Cardiac muscle cell (in vitro differentiated cells and primary cell): ENCODE measurements at regions not wholly inside any gene's neighbourhood (a gene's known extent, or its start where the extent isn't known, plus 50 kb on each side); places are given as distances from the start of the nearest gene placed in this dataset.
"Not testable (repeated sequence)": the region's sequence is repeated elsewhere in the genome, so short reads cannot be mapped to it uniquely, and the experiment has no call there.

Experiments
- DNase-seq, 2 donors: peaks; one replicate each; pipeline versions ENCODE4 v3.0.0 to v3.0.0-alpha.2; 2010 to 2017; ENCODE audit warnings: low read depth in 1 of 2, low spot score in 1 of 2
- H3K27ac ChIP-seq: fragments of 200-600 bp; sonication (generic); 2 replicates; pipeline ENCODE4 v1.5.1; 2016
- H3K27me3 ChIP-seq: fragments of 200-600 bp; sonication (generic); 2 replicates; pipeline ENCODE4 v1.6.0; 2016; ENCODE audit warnings: control low read depth
- H3K36me3 ChIP-seq: fragments of 200-600 bp; sonication (generic); 2 replicates; pipeline ENCODE4 v1.5.1; 2016; ENCODE audit warnings: control low read depth
- H3K4me1 ChIP-seq: fragments of 200-600 bp; sonication (generic); 2 replicates; pipeline ENCODE4 v1.8.1; 2017; ENCODE audit warnings: low read depth, mild to moderate bottlenecking, mixed run types
- H3K4me3 ChIP-seq: fragments of 200-600 bp; sonication (generic); 2 replicates; pipeline ENCODE4 v1.5.1; 2016; ENCODE audit warnings: mild to moderate bottlenecking
- H3K9me3 ChIP-seq: fragments of 200-600 bp; sonication (generic); 2 replicates; pipeline ENCODE4 v1.5.1; 2017; ENCODE audit warnings: low read depth, mild to moderate bottlenecking, control low read depth
- TF ChIP-seq, protein P1 (sequence below): IDR thresholded peaks from 2 replicates; pipeline ENCODE4 v1.5.1; 2012; ENCODE audit warnings: low read depth, mild to moderate bottlenecking, low read length

DNA sequence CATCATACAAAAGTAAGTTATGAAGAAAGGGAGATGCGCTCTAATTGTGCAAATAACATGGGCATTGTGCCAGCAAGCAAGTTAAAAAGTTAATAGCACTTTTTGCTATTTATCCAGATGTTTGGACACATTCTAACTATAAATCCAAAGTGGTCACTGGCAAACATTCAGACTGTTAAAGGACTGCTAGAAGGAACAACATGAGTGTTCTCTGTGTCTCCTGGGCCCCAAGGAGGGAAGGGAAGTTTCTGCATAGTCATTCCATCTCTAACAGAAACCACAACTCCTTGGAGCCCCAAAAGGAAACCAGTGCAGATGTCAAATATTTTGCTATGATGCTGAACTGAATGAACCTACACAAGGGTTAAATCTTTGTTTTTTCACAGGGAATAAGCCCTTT is 213.3 kb upstream of the HNRNPA3 start:
- no peaks in the 10 kb centered on the region for H3K36me3 ChIP-seq
- no peaks in the 10 kb centered on the region for H3K4me1 ChIP-seq
- peak in 1 of 2 donors; percentile 21 for DNase-seq
- no peak overlapping the region for H3K4me3 ChIP-seq
- H3K27me3 ChIP-seq, result no peaks in the 10 kb centered on the region
- TF ChIP-seq, protein P1, sequence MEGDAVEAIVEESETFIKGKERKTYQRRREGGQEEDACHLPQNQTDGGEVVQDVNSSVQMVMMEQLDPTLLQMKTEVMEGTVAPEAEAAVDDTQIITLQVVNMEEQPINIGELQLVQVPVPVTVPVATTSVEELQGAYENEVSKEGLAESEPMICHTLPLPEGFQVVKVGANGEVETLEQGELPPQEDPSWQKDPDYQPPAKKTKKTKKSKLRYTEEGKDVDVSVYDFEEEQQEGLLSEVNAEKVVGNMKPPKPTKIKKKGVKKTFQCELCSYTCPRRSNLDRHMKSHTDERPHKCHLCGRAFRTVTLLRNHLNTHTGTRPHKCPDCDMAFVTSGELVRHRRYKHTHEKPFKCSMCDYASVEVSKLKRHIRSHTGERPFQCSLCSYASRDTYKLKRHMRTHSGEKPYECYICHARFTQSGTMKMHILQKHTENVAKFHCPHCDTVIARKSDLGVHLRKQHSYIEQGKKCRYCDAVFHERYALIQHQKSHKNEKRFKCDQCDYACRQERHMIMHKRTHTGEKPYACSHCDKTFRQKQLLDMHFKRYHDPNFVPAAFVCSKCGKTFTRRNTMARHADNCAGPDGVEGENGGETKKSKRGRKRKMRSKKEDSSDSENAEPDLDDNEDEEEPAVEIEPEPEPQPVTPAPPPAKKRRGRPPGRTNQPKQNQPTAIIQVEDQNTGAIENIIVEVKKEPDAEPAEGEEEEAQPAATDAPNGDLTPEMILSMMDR, result no peak
- no peaks in the 10 kb centered on the region for H3K9me3 ChIP-seq
- no peak overlapping the region for H3K27ac ChIP-seq

DNA sequence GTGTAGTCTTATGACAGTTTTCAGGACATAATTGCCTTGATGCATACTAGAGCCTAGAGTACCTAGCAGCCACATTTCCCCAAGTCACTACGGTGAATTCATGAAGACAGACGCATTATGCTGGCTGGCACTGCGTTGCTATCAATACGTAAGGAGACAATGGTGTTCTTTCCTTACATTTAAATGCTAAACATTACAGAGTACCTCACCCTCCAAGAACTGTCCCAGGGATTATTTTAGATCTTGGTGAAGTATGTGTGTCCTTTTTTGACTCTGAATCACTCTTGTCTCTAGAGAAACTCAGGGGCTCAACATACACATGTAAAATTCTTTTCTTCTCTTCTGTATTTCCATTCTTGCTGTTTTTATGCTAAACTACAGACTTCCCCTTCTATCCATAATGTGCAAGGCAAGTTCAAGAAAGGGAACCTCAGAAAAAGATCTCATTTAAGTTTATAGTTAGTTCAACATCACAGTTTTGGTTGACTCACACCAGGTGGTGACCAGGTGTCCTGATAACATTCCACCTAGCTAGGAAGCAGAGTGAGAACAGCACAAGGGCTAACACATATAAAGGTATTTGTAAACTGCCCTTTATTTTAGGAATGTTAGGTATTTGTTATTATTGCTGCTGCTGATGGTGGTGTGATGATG is 212.4 kb upstream of the HNRNPA3 start:
- TF ChIP-seq, protein P1, result no peak

DNA sequence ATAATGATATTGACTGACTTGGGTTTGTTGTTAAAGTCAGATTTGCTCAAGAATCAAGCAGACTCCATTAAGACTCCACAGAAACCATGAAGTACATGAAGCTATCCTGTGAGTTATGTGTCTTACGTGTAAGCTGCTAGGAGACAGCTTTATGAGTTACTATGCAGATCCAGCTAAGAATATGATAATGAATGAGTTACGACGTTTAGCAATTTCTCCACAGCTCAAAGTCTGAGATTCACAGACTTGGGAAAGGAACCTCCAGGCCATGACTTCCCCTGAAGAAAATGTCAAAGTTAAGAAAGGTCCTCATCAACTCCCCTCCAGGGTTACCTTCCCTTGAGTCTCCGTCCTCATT is 211.9 kb upstream of the HNRNPA3 start:
- Histone ChIP-seq H3K4me3 (no peak overlapping the region), H3K36me3 (no peaks in the 10 kb centered on the region), H3K4me1 (no peaks in the 10 kb centered on the region), H3K27ac (no peak overlapping the region), H3K9me3 (no peaks in the 10 kb centered on the region), H3K27me3 (no peaks in the 10 kb centered on the region)
- TF ChIP-seq, protein P1, result no peak
- no peak for DNase-seq

More for the DNA sequence above, 212.4 kb upstream of the HNRNPA3 start:
- DNase-seq, result no peak
- H3K4me1 ChIP-seq, result no peaks in the 10 kb centered on the region
- H3K9me3 ChIP-seq, result no peaks in the 10 kb centered on the region
- H3K4me3 ChIP-seq, result no peak overlapping the region
- H3K36me3 ChIP-seq, result no peaks in the 10 kb centered on the region
- H3K27ac ChIP-seq, result no peak overlapping the region
- no peaks in the 10 kb centered on the region for H3K27me3 ChIP-seq

DNA sequence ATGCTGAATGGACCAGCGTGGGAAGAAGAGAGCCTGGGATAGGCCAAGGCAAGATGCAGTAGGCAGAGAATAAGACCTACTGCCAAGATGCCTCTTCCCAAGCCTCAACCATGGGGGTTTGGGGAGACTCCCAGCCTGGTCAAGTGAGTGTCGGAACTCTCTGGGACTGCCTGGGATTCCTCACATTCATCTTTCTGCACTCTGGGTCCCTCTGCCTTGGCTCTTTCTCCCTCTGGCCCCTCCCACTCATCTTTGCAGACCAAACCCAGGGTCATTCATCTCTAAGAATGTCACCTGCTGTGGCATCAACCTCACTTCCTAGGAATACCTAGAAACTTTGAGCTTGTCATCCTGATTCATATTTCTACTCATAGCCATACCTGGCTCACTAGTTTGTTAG is 211.3 kb upstream of the HNRNPA3 start:
- Histone ChIP-seq H3K27me3 (no peaks in the 10 kb centered on the region), H3K27ac (no peak overlapping the region), H3K36me3 (no peaks in the 10 kb centered on the region), H3K4me3 (no peak overlapping the region), H3K4me1 (no peaks in the 10 kb centered on the region), H3K9me3 (no peaks in the 10 kb centered on the region)
- TF ChIP-seq, protein P1, result no peak
- DNase-seq, result no peak

DNA sequence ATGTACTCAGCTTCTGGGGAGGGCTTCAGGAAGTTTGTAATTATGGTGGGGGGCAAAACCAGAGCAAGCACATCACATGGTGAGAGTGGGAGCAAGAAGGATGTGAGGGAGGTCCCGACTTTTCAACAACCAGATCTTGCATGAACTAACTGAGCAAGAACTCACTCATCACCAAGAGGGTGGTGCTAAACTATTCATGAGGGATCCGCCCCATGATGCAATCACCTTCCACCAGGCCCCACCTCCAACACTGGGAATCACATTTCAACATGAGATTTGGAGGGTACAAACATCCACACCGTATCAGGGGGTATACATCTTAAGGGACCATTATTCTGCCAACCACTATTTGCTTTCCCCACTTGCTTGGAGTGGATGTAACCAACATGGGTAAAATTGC is 209.6 kb upstream of the HNRNPA3 start:
- Histone ChIP-seq H3K9me3 (no peaks in the 10 kb centered on the region), H3K4me3 (no peak overlapping the region), H3K27me3 (no peaks in the 10 kb centered on the region), H3K36me3 (no peaks in the 10 kb centered on the region), H3K27ac (no peak overlapping the region), H3K4me1 (no peaks in the 10 kb centered on the region)
- TF ChIP-seq, protein P1, result no peak
- no peak for DNase-seq

DNA sequence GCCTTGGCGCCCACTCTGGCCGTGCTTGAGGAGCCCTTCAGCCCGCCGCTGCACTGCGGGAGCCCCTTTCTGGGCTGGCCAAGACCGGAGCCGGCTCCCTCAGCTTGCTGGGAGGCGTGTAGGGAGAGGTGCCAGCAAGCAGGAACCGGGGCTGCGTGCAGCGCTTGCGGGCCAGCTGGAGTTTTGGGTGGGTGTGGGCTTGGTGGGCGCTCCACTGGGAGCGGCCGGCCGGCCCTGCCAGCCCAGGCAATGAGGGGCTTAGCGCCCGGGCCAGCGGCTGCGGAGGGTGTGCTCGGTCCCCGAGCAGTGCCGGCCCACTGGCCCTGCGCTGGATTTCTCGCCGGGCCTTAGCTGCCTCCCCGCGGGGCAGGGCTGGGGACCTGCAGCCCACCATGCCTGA is 204.9 kb upstream of the HNRNPA3 start:
- not testable (repeated sequence) for H3K4me1 ChIP-seq, H3K36me3 ChIP-seq, DNase-seq, H3K27ac ChIP-seq, H3K9me3 ChIP-seq, H3K27me3 ChIP-seq, H3K4me3 ChIP-seq

DNA sequence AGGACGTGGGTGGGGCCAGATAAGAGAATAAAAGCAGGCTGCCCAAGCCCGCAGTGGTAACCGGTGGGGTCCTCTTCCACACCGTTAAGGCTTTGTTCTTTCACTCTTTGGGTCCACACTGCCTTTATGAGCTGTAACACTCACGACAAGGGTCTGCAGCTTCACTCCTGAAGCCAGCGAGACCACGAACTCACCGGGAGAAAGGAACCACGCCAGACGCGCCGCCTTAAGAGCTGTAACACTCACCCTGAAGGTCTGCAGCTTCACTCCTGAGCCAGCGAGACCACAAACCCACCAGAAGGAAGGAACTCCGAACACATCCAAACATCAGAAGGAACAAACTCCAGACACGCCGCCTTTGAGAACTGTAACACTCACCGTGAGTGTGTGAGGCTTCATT is 203.9 kb upstream of the HNRNPA3 start:
- not testable (repeated sequence) for H3K27me3 ChIP-seq, H3K9me3 ChIP-seq, H3K36me3 ChIP-seq, H3K4me1 ChIP-seq, H3K4me3 ChIP-seq, H3K27ac ChIP-seq, DNase-seq
